Chondrocyte (in vitro differentiated cells): ENCODE measurements at regions not wholly inside any gene's neighbourhood (a gene's known extent, or its start where the extent isn't known, plus 50 kb on each side); places are given as distances from the start of the nearest gene placed in this dataset.

ENCODE experiments used
- DNase-seq: peaks from one replicate; pipeline ENCODE4 v3.0.0; 2021; ENCODE audit warnings: mixed read lengths, low spot score
- H3K27ac Mint-ChIP-seq: one replicate; pipeline ENCODE4 v1.8.0; 2021; ENCODE audit warnings: mild to moderate bottlenecking, moderate library complexity, mixed read lengths; ENCODE audit not compliant: unreplicated experiment
- H3K27me3 Mint-ChIP-seq: 2 replicates; pipeline ENCODE4 v1.8.0; 2021; ENCODE audit warnings: low read depth, mixed read lengths
- H3K36me3 Mint-ChIP-seq: 2 replicates; pipeline ENCODE4 v1.8.0; 2021; ENCODE audit warnings: low read depth, mixed read lengths
- H3K4me1 Mint-ChIP-seq: 2 replicates; pipeline ENCODE4 v1.8.0; 2021; ENCODE audit warnings: low read depth, mild to moderate bottlenecking, mixed read lengths
- H3K4me3 Mint-ChIP-seq: one replicate; pipeline ENCODE4 v1.8.0; 2021; ENCODE audit warnings: mild to moderate bottlenecking, moderate library complexity, mixed read lengths; ENCODE audit not compliant: unreplicated experiment
- H3K9me3 Mint-ChIP-seq: 2 replicates; pipeline ENCODE4 v1.8.0; 2021; ENCODE audit warnings: low read depth, mixed read lengths
- CTCF ChIP-seq: fragments of 200-600 bp; sonication (generic); IDR thresholded peaks from 2 replicates; pipeline ENCODE4 v1.5.0; 2021; ENCODE audit warnings: antibody characterized with exemption, mild to moderate bottlenecking, moderate library complexity

DNA sequence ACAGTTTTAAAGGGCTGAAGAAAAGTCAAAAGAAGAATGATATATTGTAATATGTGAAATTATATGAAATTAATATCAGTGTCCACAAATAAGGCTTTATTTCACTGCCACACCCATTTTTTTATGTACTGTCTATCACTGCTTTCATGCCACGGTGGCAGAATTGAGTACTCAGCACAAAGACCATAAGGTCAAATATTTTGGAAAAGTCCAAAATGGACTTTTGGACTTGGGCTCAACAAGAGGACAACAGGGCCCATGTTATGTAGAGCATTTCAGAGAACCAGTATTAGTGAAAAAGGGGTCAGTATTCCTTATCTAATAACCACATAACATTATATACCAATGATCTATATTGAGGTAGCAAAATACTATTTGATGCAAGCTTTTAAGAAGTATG, 427.2 kb downstream of the EPHA4 start:
- H3K4me1 Mint-ChIP-seq: no peaks in the 10 kb centered on the region
- TF ChIP-seq CTCF: no peak
- no peaks in the 10 kb centered on the region for H3K27me3 Mint-ChIP-seq
- H3K4me3 Mint-ChIP-seq: no peak overlapping the region
- no peak for DNase-seq
- H3K36me3 Mint-ChIP-seq: no peaks in the 10 kb centered on the region
- H3K9me3 Mint-ChIP-seq: peaks cover 9% of the 10 kb centered on the region
- H3K27ac Mint-ChIP-seq: no peak overlapping the region

DNA sequence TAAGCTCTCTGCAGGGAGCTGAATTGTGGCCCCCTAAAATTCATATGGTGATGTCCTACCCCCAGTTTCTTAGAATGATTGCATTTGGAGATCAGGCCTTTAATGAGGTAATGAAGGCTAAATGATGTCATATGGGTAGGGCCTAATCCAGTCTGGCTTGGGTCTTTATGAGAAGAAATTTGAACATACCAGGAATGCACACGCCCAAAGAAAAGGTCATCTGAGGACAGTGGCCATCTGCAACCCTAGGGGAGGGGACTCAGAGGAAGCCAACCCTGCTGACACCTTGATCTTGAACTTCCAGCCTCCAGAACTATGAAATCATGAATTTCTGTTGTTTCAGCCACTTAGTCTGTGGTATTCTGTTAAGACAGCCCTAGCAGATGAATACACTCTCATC, 426.7 kb downstream of the EPHA4 start:
- no peak overlapping the region for H3K27ac Mint-ChIP-seq
- H3K4me3 Mint-ChIP-seq: no peak overlapping the region
- H3K36me3 Mint-ChIP-seq: no peaks in the 10 kb centered on the region
- no peaks in the 10 kb centered on the region for H3K27me3 Mint-ChIP-seq
- no peak for DNase-seq
- TF ChIP-seq CTCF: no peak
- peaks cover 9% of the 10 kb centered on the region for H3K9me3 Mint-ChIP-seq
- H3K4me1 Mint-ChIP-seq: no peaks in the 10 kb centered on the region

- H3K9me3 Mint-ChIP-seq: no peaks in the 10 kb centered on the region
- H3K4me1 Mint-ChIP-seq: no peaks in the 10 kb centered on the region
- no peak overlapping the region for H3K4me3 Mint-ChIP-seq
- no peak for TF ChIP-seq CTCF
- H3K27ac Mint-ChIP-seq: no peak overlapping the region
- H3K27me3 Mint-ChIP-seq: no peaks in the 10 kb centered on the region
- H3K36me3 Mint-ChIP-seq: no peaks in the 10 kb centered on the region
- DNase-seq: no peak
Observed at GRCh38 chr2:221153226-221153625, 418.9 kb downstream of the EPHA4 start.

- no peak for DNase-seq
- no peak overlapping the region for H3K4me3 Mint-ChIP-seq
- H3K36me3 Mint-ChIP-seq: no peaks in the 10 kb centered on the region
- no peaks in the 10 kb centered on the region for H3K27me3 Mint-ChIP-seq
- no peak overlapping the region for H3K27ac Mint-ChIP-seq
- no peak for TF ChIP-seq CTCF
- no peaks in the 10 kb centered on the region for H3K9me3 Mint-ChIP-seq
- H3K4me1 Mint-ChIP-seq: no peaks in the 10 kb centered on the region
Observed at GRCh38 chr2:221154176-221154575, 417.9 kb downstream of the EPHA4 start.

GRCh38 chr2:221156062-221156734, 415.9 kb downstream of the EPHA4 start:
- H3K27ac Mint-ChIP-seq: no peak overlapping the region
- H3K27me3 Mint-ChIP-seq: no peaks in the 10 kb centered on the region
- H3K36me3 Mint-ChIP-seq: no peaks in the 10 kb centered on the region
- no peak for DNase-seq
- H3K4me1 Mint-ChIP-seq: no peaks in the 10 kb centered on the region
- no peak overlapping the region for H3K4me3 Mint-ChIP-seq
- no peak for TF ChIP-seq CTCF
- H3K9me3 Mint-ChIP-seq: no peaks in the 10 kb centered on the region
